HFFc6 (cell line): ENCODE measurements at regions not wholly inside any gene's neighbourhood (a gene's known extent, or its start where the extent isn't known, plus 50 kb on each side); places are given as distances from the start of the nearest gene placed in this dataset.

ENCODE experiments used
- DNase-seq: peaks from one replicate; pipeline ENCODE4 v3.0.0-alpha.2; 2018
- H3K27ac Mint-ChIP-seq: 2 replicates; pipeline ENCODE4 v1.8.0; 2020; ENCODE audit warnings: mild to moderate bottlenecking, mixed read lengths
- H3K27me3 Mint-ChIP-seq: 2 replicates; pipeline ENCODE4 v1.8.0; 2021; ENCODE audit warnings: mild to moderate bottlenecking, moderate library complexity, mixed read lengths; ENCODE audit not compliant: insufficient read depth
- H3K36me3 Mint-ChIP-seq: 2 replicates; pipeline ENCODE4 v1.8.0; 2021; ENCODE audit warnings: low read depth, mixed read lengths
- H3K4me1 Mint-ChIP-seq: 2 replicates; pipeline ENCODE4 v1.8.0; 2020; ENCODE audit warnings: low read depth, mixed read lengths
- H3K4me3 Mint-ChIP-seq: 2 replicates; pipeline ENCODE4 v1.8.0; 2020; ENCODE audit warnings: mild to moderate bottlenecking, moderate library complexity, mixed read lengths
- H3K9me3 Mint-ChIP-seq: 2 replicates; pipeline ENCODE4 v1.8.0; 2020; ENCODE audit warnings: mild to moderate bottlenecking, mixed read lengths
- TF ChIP-seq, protein P1 (sequence below): fragments of 200-600 bp; sonication (generic); IDR thresholded peaks from 2 replicates; pipeline ENCODE4 v1.5.0; 2021; ENCODE audit warnings: antibody characterized with exemption, mild to moderate bottlenecking

DNA sequence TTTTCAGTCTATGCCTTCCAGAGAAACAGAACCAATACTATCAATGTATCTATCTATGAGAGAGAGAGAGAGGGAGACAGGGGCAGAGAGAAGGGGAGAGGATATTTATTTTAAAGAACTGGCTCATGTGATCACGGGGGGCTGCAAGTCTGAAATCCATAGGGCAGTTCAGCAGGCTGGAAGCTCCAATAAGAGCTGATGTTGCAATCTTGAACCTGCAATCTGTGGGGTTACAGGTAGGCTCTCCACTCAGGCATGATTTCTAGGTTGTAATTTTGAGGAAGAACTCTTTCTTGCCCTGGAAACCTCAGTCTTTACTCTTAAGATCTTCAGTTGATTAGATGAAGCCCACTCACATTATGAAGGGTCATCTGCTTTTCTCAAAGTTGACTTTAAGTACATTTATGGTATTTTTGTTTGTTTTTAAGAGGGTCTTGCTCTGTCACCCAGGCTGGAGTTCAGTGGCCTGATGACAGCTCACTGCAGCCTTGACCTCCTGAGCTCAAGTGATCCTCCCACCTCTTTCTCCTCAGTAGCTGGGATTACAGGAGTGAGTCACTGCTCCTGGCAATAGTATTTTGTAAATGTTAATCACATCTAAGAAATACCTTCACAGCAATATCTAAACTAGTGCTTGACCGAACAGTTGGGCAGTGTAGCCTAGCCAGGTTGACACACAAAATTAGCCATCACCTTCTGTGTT is 376.4 kb downstream of the FGF9 start:
- H3K27me3 Mint-ChIP-seq: no peaks in the 10 kb centered on the region
- H3K27ac Mint-ChIP-seq: no peak overlapping the region
- TF ChIP-seq, protein P1, sequence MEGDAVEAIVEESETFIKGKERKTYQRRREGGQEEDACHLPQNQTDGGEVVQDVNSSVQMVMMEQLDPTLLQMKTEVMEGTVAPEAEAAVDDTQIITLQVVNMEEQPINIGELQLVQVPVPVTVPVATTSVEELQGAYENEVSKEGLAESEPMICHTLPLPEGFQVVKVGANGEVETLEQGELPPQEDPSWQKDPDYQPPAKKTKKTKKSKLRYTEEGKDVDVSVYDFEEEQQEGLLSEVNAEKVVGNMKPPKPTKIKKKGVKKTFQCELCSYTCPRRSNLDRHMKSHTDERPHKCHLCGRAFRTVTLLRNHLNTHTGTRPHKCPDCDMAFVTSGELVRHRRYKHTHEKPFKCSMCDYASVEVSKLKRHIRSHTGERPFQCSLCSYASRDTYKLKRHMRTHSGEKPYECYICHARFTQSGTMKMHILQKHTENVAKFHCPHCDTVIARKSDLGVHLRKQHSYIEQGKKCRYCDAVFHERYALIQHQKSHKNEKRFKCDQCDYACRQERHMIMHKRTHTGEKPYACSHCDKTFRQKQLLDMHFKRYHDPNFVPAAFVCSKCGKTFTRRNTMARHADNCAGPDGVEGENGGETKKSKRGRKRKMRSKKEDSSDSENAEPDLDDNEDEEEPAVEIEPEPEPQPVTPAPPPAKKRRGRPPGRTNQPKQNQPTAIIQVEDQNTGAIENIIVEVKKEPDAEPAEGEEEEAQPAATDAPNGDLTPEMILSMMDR: no peak
- H3K4me3 Mint-ChIP-seq: no peak overlapping the region
- no peaks in the 10 kb centered on the region for H3K4me1 Mint-ChIP-seq
- 0 out of 2 replicates have a peak, but pooled peaks cover 5% of the 10 kb centered on the region for H3K36me3 Mint-ChIP-seq
- peaks cover 53% of the 10 kb centered on the region for H3K9me3 Mint-ChIP-seq
- no peak for DNase-seq

DNA sequence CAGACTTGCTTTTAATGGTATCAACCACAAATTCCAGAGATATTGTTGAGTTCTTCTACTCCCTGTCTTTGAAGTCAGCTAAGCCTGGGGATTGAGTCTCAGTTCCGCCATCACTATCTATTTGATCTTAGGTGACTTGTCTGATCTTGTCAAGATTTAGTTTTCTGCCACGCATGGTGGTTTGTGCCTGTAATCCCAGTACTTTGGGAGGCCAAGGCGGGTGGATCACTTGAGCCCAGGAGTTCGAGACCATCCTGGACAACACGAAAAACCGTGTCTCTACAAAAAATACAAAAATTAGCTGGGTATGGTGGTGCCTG is 376.9 kb downstream of the FGF9 start:
- no peaks in the 10 kb centered on the region for H3K4me1 Mint-ChIP-seq
- H3K9me3 Mint-ChIP-seq: peaks cover 58% of the 10 kb centered on the region
- H3K27ac Mint-ChIP-seq: no peak overlapping the region
- no peak overlapping the region for H3K4me3 Mint-ChIP-seq
- TF ChIP-seq, protein P1: no peak
- no peaks in the 10 kb centered on the region for H3K27me3 Mint-ChIP-seq
- 0 out of 2 replicates have a peak, but pooled peaks cover 5% of the 10 kb centered on the region for H3K36me3 Mint-ChIP-seq
- DNase-seq: no peak

DNA sequence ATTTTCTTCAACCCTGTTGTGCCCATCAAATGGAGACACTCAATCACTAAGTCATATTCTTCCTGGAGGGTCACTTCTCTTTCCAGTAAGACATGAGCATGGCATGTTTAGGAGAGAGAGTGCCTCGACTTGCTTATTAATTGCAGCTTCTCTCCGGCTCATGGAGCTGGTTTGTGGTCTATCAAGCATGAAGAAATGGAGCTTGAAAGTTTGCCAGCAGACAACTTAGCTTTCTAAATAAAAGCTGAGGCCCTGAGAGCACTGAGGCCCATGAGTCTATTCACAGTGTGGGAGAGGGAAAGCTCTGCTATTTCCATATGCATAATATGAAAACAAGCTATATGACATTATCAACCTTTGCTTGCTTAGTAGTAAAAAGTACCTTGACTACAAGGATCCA is 378.5 kb downstream of the FGF9 start:
- 0 out of 2 replicates have a peak, but pooled peaks cover 5% of the 10 kb centered on the region for H3K36me3 Mint-ChIP-seq
- H3K27me3 Mint-ChIP-seq: no peaks in the 10 kb centered on the region; the same call in 1 of the 2 replicates
- H3K4me3 Mint-ChIP-seq: no peak overlapping the region
- H3K27ac Mint-ChIP-seq: no peak overlapping the region
- H3K9me3 Mint-ChIP-seq: peaks cover 59% of the 10 kb centered on the region
- no peaks in the 10 kb centered on the region for H3K4me1 Mint-ChIP-seq
- TF ChIP-seq, protein P1: no peak
- DNase-seq: no peak

DNA sequence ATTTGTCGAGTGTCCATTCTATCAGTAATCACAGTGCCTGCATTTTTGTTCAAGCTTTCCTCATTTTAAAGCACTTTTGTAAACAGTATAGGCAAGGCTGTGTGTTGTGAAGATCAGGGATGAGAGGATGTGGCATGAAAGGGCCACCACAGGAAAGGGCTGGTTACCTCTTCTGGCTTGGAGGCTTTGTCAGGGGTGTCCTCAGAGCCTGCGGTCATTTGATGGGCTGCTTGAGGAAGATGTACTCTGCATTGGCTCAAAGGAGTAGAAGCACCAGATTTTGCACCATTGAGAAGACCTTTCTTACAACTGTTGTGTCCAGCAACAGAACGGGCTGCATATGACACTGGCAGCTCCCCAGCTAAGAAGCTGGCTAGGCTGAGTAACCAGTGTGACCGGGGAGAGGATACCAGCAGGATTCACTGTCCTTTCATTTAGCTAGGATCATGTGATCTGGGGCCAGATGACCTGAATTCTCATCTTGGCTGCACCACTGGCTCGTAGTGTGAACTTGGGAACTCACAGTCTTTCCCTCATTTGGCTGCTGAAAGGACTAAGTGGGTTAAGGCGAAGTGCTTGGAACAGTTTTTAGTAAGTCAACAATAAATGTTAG is 380.2 kb downstream of the FGF9 start:
- peaks cover 63% of the 10 kb centered on the region for H3K9me3 Mint-ChIP-seq

DNA sequence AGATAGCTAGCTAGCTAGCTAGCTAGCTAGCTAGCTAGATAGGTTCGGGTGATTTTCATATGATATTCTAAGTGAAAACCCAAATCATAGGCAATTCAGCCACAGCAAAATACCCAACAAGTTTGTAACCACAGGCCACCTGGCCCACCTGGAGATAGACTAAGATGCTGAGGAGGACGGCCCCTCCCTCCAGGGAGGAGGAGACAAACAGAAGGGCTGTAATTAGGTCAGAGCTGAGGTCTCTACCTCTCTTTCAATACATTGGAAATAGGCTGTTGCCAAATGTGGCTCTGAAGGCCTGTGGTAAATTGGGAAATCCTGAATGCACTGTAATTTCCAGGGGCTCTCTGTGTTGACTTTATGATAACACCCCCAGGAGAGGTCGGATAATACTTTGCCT is 382.2 kb downstream of the FGF9 start:
- no peak for DNase-seq
- peaks cover 56% of the 10 kb centered on the region for H3K9me3 Mint-ChIP-seq
- H3K36me3 Mint-ChIP-seq: no peaks in the 10 kb centered on the region
- no peak overlapping the region for H3K27ac Mint-ChIP-seq
- no peak overlapping the region for H3K4me3 Mint-ChIP-seq
- no peaks in the 10 kb centered on the region; the same call in 1 of the 2 replicates for H3K27me3 Mint-ChIP-seq
- no peaks in the 10 kb centered on the region for H3K4me1 Mint-ChIP-seq
- TF ChIP-seq, protein P1: no peak

More for the DNA sequence above, 380.2 kb downstream of the FGF9 start:
- Mint-ChIP-seq H3K4me3 (no peak overlapping the region), H3K27ac (no peak overlapping the region), H3K36me3 (0 out of 2 replicates have a peak, but pooled peaks cover 5% of the 10 kb centered on the region), H3K27me3 (no peaks in the 10 kb centered on the region; the same call in 1 of the 2 replicates), H3K4me1 (no peaks in the 10 kb centered on the region)
- DNase-seq: no peak
- TF ChIP-seq, protein P1: no peak
